A673 (cell line): ENCODE measurements at regions not wholly inside any gene's neighbourhood (a gene's known extent, or its start where the extent isn't known, plus 50 kb on each side); places are given as distances from the start of the nearest gene placed in this dataset.

Source experiments
- BruUV-seq: library from RNA; stranded (reverse); fragments of 400-500 nt; replicated peaks from 2 replicates; lab custom pipeline; 2021; lab: Mats Ljungman, UMichigan
- CTCF ChIA-PET: fragments of 300-600 bp; sonication (Branson Sonifier 250); formaldehyde crosslinking; loops from one replicate; lab custom pipeline; 2022; ENCODE audit warnings: antibody characterized with exemption; lab: Charles Lee
- POLR2A ChIA-PET: fragments of 300-600 bp; sonication (Branson Sonifier 250); formaldehyde crosslinking; loops from one replicate; lab custom pipeline; 2022; ENCODE audit warnings: antibody characterized with exemption; ENCODE audit not compliant: low non-redundant PET; lab: Charles Lee
- DNase-seq: peaks from one replicate; pipeline ENCODE4 v3.0.0-alpha.2; 2015; ENCODE audit warnings: low spot score
- H3K27ac ChIP-seq: fragments of 200-600 bp; sonication (generic); 2 replicates; pipeline ENCODE4 v1.5.1; 2016; ENCODE audit warnings: mixed run types, low read depth, mild to moderate bottlenecking, mixed read lengths, antibody characterized with exemption, low read length; ENCODE audit not compliant: poor library complexity, severe bottlenecking
- H3K27me3 ChIP-seq: fragments of 200-600 bp; sonication (generic); replicated peaks from 2 replicates; pipeline ENCODE4 v1.6.1; 2017; ENCODE audit warnings: mixed run types, low read depth, mild to moderate bottlenecking, mixed read lengths, antibody characterized with exemption, low read length; ENCODE audit not compliant: insufficient read depth, poor library complexity
- H3K36me3 ChIP-seq: fragments of 200-600 bp; sonication (generic); 2 replicates; pipeline ENCODE4 v1.6.1; 2016; ENCODE audit warnings: mixed run types, mild to moderate bottlenecking, mixed read lengths, antibody characterized with exemption, low read length; ENCODE audit not compliant: insufficient read depth, poor library complexity, severe bottlenecking
- H3K4me1 ChIP-seq: fragments of 200-600 bp; sonication (generic); 2 replicates; pipeline ENCODE4 v1.6.1; 2017; ENCODE audit warnings: mixed run types, mild to moderate bottlenecking, mixed read lengths, antibody characterized with exemption, low read length; ENCODE audit not compliant: insufficient read depth, poor library complexity, severe bottlenecking
- H3K4me3 ChIP-seq: fragments of 200-600 bp; sonication (generic); 2 replicates; pipeline ENCODE4 v1.5.1; 2016; ENCODE audit warnings: low read depth, mixed run types, mild to moderate bottlenecking, mixed read lengths, low read length; ENCODE audit not compliant: poor library complexity, severe bottlenecking
- H3K9me3 ChIP-seq: fragments of 200-600 bp; sonication (generic); 2 replicates; pipeline ENCODE4 v1.6.1; 2016; ENCODE audit warnings: mixed run types, low read depth, mild to moderate bottlenecking, mixed read lengths, antibody characterized with exemption, low read length; ENCODE audit not compliant: poor library complexity, severe bottlenecking
- CTCF ChIP-seq: fragments of 300-800, 200-600 bp; sonication (generic); conservative IDR thresholded peaks from 2 replicates; pipeline ENCODE4 v1.5.1; 2017; ENCODE audit warnings: low read depth, mild to moderate bottlenecking, antibody characterized with exemption, low read length, moderate library complexity, mixed read lengths
- EZH2 ChIP-seq: fragments of 200-600 bp; sonication (generic); IDR thresholded peaks from 2 replicates; pipeline ENCODE4 v1.6.1; 2017; ENCODE audit warnings: borderline replicate concordance, low read depth, mild to moderate bottlenecking, mixed read lengths, antibody characterized with exemption, low read length; ENCODE audit not compliant: poor library complexity, severe bottlenecking
- intact Hi-C: fragments of 100-400 bp; cut with micrococcal nuclease; formaldehyde crosslinking; loops from one replicate; pipeline ENCODE4 v1.10.0; 2022; ENCODE audit not compliant: unreplicated experiment

GRCh38 chr11:115761348-115761747 lies 257.1 kb upstream of the CADM1 start:
- Histone ChIP-seq H3K27me3 (peaks cover 35% of the 10 kb centered on the region), H3K36me3 (no peaks in the 10 kb centered on the region), H3K4me3 (no peak overlapping the region), H3K27ac (no peak overlapping the region), H3K9me3 (no peaks in the 10 kb centered on the region), H3K4me1 (no peaks in the 10 kb centered on the region)
- TF ChIP-seq EZH2 = no peak
- BruUV-seq = no TSS peak
- CTCF ChIA-PET = no interaction called here
- intact Hi-C loops = no loop called here
- no peak for DNase-seq
- POLR2A ChIA-PET = no interaction called here

- Histone ChIP-seq H3K27me3 (peaks cover 35% of the 10 kb centered on the region), H3K36me3 (no peaks in the 10 kb centered on the region), H3K4me1 (no peaks in the 10 kb centered on the region), H3K4me3 (peak overlapping the region; percentile 23), H3K9me3 (no peaks in the 10 kb centered on the region), H3K27ac (no peak overlapping the region)
- ChIA-PET CTCF (no interaction called here), POLR2A (no interaction called here)
- TF ChIP-seq CTCF (no peak), EZH2 (no peak)
- intact Hi-C loops = no loop called here
- no peak for DNase-seq
- no TSS peak for BruUV-seq
Measured at GRCh38 chr11:115760461-115761320, 256.5 kb upstream of the CADM1 start.

- H3K4me1 ChIP-seq = no peaks in the 10 kb centered on the region
- peaks cover 35% of the 10 kb centered on the region for H3K27me3 ChIP-seq
- no peak for DNase-seq
- TF ChIP-seq EZH2 (no peak), CTCF (no peak)
- ChIA-PET CTCF (no interaction called here), POLR2A (no interaction called here)
- H3K36me3 ChIP-seq = no peaks in the 10 kb centered on the region
- no peaks in the 10 kb centered on the region for H3K9me3 ChIP-seq
- peak overlapping the region; percentile 23 for H3K4me3 ChIP-seq
- no peak overlapping the region for H3K27ac ChIP-seq
- intact Hi-C loops = no loop called here
- no TSS peak for BruUV-seq
Measured at GRCh38 chr11:115759622-115760460, 255.6 kb upstream of the CADM1 start.
